ENCODE measurements at regions not wholly inside any gene's neighbourhood (a gene's known extent, or its start where the extent isn't known, plus 50 kb on each side); places are given as distances from the start of the nearest gene placed in this dataset.

DNA sequence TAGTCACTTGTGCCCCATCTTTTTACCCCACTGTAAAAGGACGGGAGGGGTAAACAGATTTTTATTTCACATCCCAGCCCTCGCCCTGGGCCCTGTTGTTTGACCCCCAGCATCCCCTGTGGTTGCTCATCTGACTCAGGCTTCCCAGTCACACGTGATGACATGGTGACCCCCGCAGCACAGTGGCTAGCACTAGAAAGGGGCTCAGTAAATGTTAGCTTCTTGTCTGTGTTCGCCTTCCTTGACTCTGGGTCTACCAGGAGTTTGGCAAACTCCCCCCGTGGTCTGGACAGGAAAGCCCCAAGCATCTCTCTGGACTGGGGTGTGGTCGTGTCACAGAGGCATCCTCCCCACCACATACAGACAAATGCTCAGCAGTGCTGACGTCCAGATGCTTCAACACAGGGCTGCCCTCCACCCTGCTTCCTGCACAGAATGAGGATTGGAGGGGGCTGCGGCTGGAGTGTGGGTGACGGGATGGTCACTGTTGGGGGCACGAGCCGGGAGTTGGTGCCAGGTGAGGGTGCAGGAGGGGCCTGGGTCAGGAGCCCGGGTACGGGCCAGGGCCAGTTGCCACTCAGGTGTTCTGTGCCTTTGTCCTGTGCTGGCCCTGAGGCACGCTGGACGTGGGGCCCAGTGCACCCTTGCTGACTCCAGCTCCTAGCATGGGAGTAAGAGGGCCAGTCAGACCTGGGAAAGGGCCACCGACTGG, 69.1 kb downstream of the METRNL start:
- TF ChIP-seq CTCF (IDR thresholded peaks at IDR 0.05) (no peak), POLR2AphosphoS5 (IDR thresholded peaks at IDR 0.05; ENCODE audit: insufficient read depth in 1 of 2, low read depth in 1 of 2) (no peak)

Data from vagina (tissue), 2 donors.